SH-SY5Y (cell line): ENCODE measurements at regions not wholly inside any gene's neighbourhood (a gene's known extent, or its start where the extent isn't known, plus 50 kb on each side); places are given as distances from the start of the nearest gene placed in this dataset.

Source experiments
- GATA2 ChIP-seq: IDR thresholded peaks from 2 replicates; pipeline ENCODE4 v1.6.1; 2011; ENCODE audit warnings: mild to moderate bottlenecking, low read depth, low read length
- GATA3 ChIP-seq: IDR thresholded peaks from 2 replicates; pipeline ENCODE4 v1.6.1; 2011; ENCODE audit warnings: low read depth, mild to moderate bottlenecking, low read length, moderate library complexity

DNA sequence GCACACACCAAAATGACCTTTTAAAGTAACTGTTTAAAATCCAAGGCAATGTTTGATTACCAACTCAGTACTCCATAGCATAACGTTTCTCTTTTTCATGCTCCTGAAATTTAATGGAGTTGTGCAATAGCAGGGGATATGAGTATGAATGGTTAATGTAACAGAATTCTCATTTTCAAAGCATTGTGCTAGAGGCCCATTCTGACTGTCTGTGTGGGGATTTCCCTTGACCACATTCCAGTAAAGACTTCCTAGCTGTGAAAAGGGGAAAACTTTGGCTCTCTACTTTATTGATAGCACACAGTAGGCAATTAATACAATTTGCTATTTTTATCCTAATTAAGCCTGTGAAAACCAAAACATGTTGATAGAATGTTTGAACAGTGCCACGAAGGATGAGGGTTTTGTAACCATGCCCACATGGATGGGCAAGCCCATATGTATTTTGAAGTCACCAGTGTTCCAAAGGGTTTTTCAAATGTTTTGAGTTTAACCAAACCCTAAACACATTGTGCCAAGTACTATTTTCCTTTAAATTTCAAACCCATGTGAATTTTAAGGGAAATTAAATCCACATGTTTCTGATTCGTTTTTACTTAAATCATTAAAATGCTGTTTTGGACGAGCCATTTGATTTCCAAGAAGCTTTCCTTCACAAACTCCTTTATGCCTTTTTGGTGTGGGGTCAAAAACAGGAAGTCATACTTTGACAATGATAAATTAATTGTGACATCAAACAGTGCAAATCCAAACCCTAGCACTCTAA is 261.2 kb downstream of the SHOX2 start:
- no peak for TF ChIP-seq GATA2
- no peak for TF ChIP-seq GATA3
